ENCODE measurements at regions not wholly inside any gene's neighbourhood (a gene's known extent, or its start where the extent isn't known, plus 50 kb on each side); places are given as distances from the start of the nearest gene placed in this dataset.

GRCh38 chr16:66206363-66206762 lies 160.1 kb upstream of the CDH5 start:
- TF ChIP-seq CTCF (IDR thresholded peaks at IDR 0.05; ENCODE audit: control extremely low read depth in 1 of 3, insufficient read depth in 1 of 3, low read depth in 1 of 3, low read length in 3 of 3) = no peak
- TF ChIP-seq RNF2 (IDR thresholded peaks at IDR 0.05; ENCODE audit: borderline replicate concordance, low read depth, low read length, missing control alignments, poor library complexity, severe bottlenecking) = no peak
- TF ChIP-seq RAD21 (IDR thresholded peaks at IDR 0.05 in 1 of 2, conservative IDR thresholded peaks at IDR 0.05 in 1 of 2; ENCODE audit: low read depth in 2 of 2, low read length in 2 of 2) = no peak
- no peak for TF ChIP-seq RFX5 (IDR thresholded peaks at IDR 0.05; ENCODE audit: borderline replicate concordance, low read depth, low read length)
- no peak for TF ChIP-seq EP300 (IDR thresholded peaks at IDR 0.05; ENCODE audit: borderline replicate concordance in 1 of 2, low read depth in 2 of 2, low read length in 2 of 2)
- no peak for TF ChIP-seq BCL11A (IDR thresholded peaks at IDR 0.05; ENCODE audit: low read depth in 2 of 2, low read length in 2 of 2)
- TF ChIP-seq TAF1 (IDR thresholded peaks at IDR 0.05; ENCODE audit: low read depth, low read length) = no peak
- no peak for TF ChIP-seq POLR2A (IDR thresholded peaks at IDR 0.05; ENCODE audit: control extremely low read depth in 1 of 2, low read depth in 2 of 2, low read length in 2 of 2)
- no peak for TF ChIP-seq TEAD4 (IDR thresholded peaks at IDR 0.05; ENCODE audit: low read depth, low read length)
- no peak for TF ChIP-seq SP2 (IDR thresholded peaks at IDR 0.05; ENCODE audit: low read length)
- no peak for TF ChIP-seq CEBPB (IDR thresholded peaks at IDR 0.05; ENCODE audit: low read depth, low read length)
- no peak for TF ChIP-seq HDAC6 (IDR thresholded peaks at IDR 0.05; ENCODE audit: low read depth, low read length)

Data from H1 (cell line).